Hindlimb muscle (tissue), 1 donor: ENCODE measurements at regions not wholly inside any gene's neighbourhood (a gene's known extent, or its start where the extent isn't known, plus 50 kb on each side); places are given as distances from the start of the nearest gene placed in this dataset.

Source experiments
- DNase-seq: peaks from one replicate; pipeline ENCODE4 v3.0.0-alpha.2; 2013

GRCh38 chr13:52975969-52976368 is 52.6 kb upstream of the OLFM4 start:
- DNase-seq: no peak

GRCh38 chr13:52975161-52975560 is 53.5 kb upstream of the OLFM4 start:
- no peak for DNase-seq

- no peak for DNase-seq
Measured at GRCh38 chr13:52974711-52975110, 53.9 kb upstream of the OLFM4 start.

- DNase-seq: no peak
Measured at GRCh38 chr13:52969373-52969772, 59.2 kb upstream of the OLFM4 start.

GRCh38 chr13:52968074-52968700 is 60.4 kb upstream of the OLFM4 start:
- peak; percentile 63 for DNase-seq

GRCh38 chr13:52961987-52962386 is 66.6 kb upstream of the OLFM4 start:
- no peak for DNase-seq

- DNase-seq: no peak
Measured at GRCh38 chr13:52961256-52961910, 67.2 kb upstream of the OLFM4 start.

- DNase-seq: no peak
Measured at GRCh38 chr13:52955472-52955874, 73.1 kb upstream of the OLFM4 start.

- DNase-seq: no peak
Measured at GRCh38 chr13:52954838-52955237, 73.8 kb upstream of the OLFM4 start.

- DNase-seq: no peak
Measured at GRCh38 chr13:52950436-52950956, 78.1 kb upstream of the OLFM4 start.

- no peak for DNase-seq
Measured at GRCh38 chr13:52949742-52950141, 78.9 kb upstream of the OLFM4 start.

GRCh38 chr13:52949044-52949443 is 79.6 kb upstream of the OLFM4 start:
- no peak for DNase-seq

- DNase-seq: no peak
Measured at GRCh38 chr13:52947921-52948373, 80.7 kb upstream of the OLFM4 start.

GRCh38 chr13:52945348-52945747 is 83.3 kb upstream of the OLFM4 start:
- no peak for DNase-seq

GRCh38 chr13:52944697-52945096 is 83.9 kb upstream of the OLFM4 start:
- DNase-seq: no peak

- DNase-seq: no peak
Measured at GRCh38 chr13:52938065-52938464, 89.6 kb upstream of the PCDH8 start.

- DNase-seq: no peak
Measured at GRCh38 chr13:52936806-52937205, 88.4 kb upstream of the PCDH8 start.

- no peak for DNase-seq
Measured at GRCh38 chr13:52934258-52934657, 85.8 kb upstream of the PCDH8 start.

GRCh38 chr13:52933547-52934210 is 85.2 kb upstream of the PCDH8 start:
- DNase-seq: no peak

GRCh38 chr13:52933099-52933498 is 84.7 kb upstream of the PCDH8 start:
- no peak for DNase-seq

GRCh38 chr13:52932649-52933048 is 84.2 kb upstream of the PCDH8 start:
- DNase-seq: no peak

GRCh38 chr13:52931539-52932431 is 83.3 kb upstream of the PCDH8 start:
- DNase-seq: no peak

- DNase-seq: no peak
Measured at GRCh38 chr13:52931131-52931530, 82.7 kb upstream of the PCDH8 start.
